Spleen (tissue), 11 donors: ENCODE measurements at regions not wholly inside any gene's neighbourhood (a gene's known extent, or its start where the extent isn't known, plus 50 kb on each side); places are given as distances from the start of the nearest gene placed in this dataset.
"Not testable (repeated sequence)": the region's sequence is repeated elsewhere in the genome, so short reads cannot be mapped to it uniquely, and the experiment has no call there.

Experiments
- DNase-seq: peaks from one replicate; pipeline ENCODE4 v3.0.0-alpha.2; 2020
- H3K27ac ChIP-seq, 8 donors: fragments of 200-600 bp; sonication (generic) in 7 of 8; 1 replicate in 4 of 8; 2 replicates in 4 of 8; pipeline versions ENCODE4 v1.5.0 to v1.8.0; 2016 to 2021; ENCODE audit warnings: inconsistent platforms in 4 of 8, mild to moderate bottlenecking in 4 of 8, moderate library complexity in 1 of 8
- H3K27me3 ChIP-seq, 7 donors: fragments of 200-600 bp; sonication (generic) in 6 of 7; replicated peaks in 1 of 7; 1 replicate in 4 of 7; 2 replicates in 3 of 7; pipeline versions ENCODE4 v1.5.0 to v1.8.0; 2016 to 2021; ENCODE audit warnings: inconsistent platforms in 3 of 7, mild to moderate bottlenecking in 1 of 7
- H3K36me3 ChIP-seq, 6 donors: fragments of 200-600 bp; sonication (generic) in 5 of 6; 1 replicate in 4 of 6; 2 replicates in 2 of 6; pipeline versions ENCODE4 v1.5.0 to v1.8.0; 2016 to 2021; ENCODE audit warnings: inconsistent platforms in 2 of 6
- H3K4me1 ChIP-seq, 6 donors: fragments of 200-600 bp; sonication (generic) in 5 of 6; 1 replicate in 3 of 6; 2 replicates in 3 of 6; pipeline versions ENCODE4 v1.5.0 to v1.8.0; 2016 to 2021; ENCODE audit warnings: inconsistent platforms in 3 of 6
- H3K4me3 ChIP-seq, 8 donors: fragments of 200-600 bp; sonication (generic) in 7 of 8; 1 replicate in 4 of 8; 2 replicates in 4 of 8; pipeline versions ENCODE4 v1.5.0 to v1.8.0; 2016 to 2021; ENCODE audit warnings: inconsistent platforms in 4 of 8, mild to moderate bottlenecking in 4 of 8, moderate library complexity in 2 of 8
- H3K9me3 ChIP-seq, 8 donors: fragments of 200-600 bp; sonication (generic) in 7 of 8; 1 replicate in 4 of 8; 2 replicates in 4 of 8; pipeline versions ENCODE4 v1.5.0 to v1.8.0; 2016 to 2021; ENCODE audit warnings: inconsistent platforms in 4 of 8
- POLR2AphosphoS5 ChIP-seq, 3 donors: sonication (generic); formaldehyde crosslinking; IDR thresholded peaks; one replicate each; pipeline ENCODE4 v1.5.1; 2017; ENCODE audit warnings: antibody characterized with exemption in 3 of 3
- WGBS, 5 donors: extraction: QIAGEN DNeasy Blood & Tissue Kit in 3 of 5; methylation state at CpG; one replicate each; pipeline versions ENCODE4 v1.1.5 to v1.1.7; 2013 to 2018; 5-methylcytosine and 5-hydroxymethylcytosine counted together
- intact Hi-C: fragments of 100-400 bp; cut with DNase I; formaldehyde crosslinking; loops from one replicate; pipeline ENCODE4 v1.15.0; 2023; ENCODE audit warnings: low total_unique reads
- small RNA-seq, 4 donors: library from RNA; depleted of rRNA; stranded (forward); fragments of <200 nt; gene quantifications; one replicate each; pipeline ENCODE3, GENCODE V24; 2016
- donor health status: healthy with polysubstance abuse.
- donor health status: DM: no; HTN: no; CAD: no; lungs with moderate emphysema.
- donor health status: DM: no; HTN: no; CAD: no.
- donor health status: Bipolar disorder and iron deficiency.
- donor health status: healthy.
- donor health status: DM: no; HTN: no; CAD: no.
- donor health status: DM: yes; HTN: yes; CAD: no.

- peak in 1 of 3 donors; percentile 16 for TF ChIP-seq POLR2AphosphoS5 (IDR thresholded peaks at IDR 0.05)
- H3K4me1 ChIP-seq, H3K9me3 ChIP-seq, H3K27me3 ChIP-seq, H3K36me3 ChIP-seq, DNase-seq, intact Hi-C loops, H3K27ac ChIP-seq: not testable (repeated sequence)
- H3K4me3 ChIP-seq = peak overlapping the region in 1 of 8 donors; percentile 51
- 0% methylated on average over 17 of the region's 53 CpGs; no CpG with 5 or more reads in 4 of the 5 donors for WGBS, 5 donors
Measured at GRCh38 chr1:120232834-120233660, 56.7 kb upstream of the SEC22B start.

GRCh38 chr1:120229835-120230234, 53.5 kb upstream of the SEC22B start:
- H3K4me3 ChIP-seq, H3K4me1 ChIP-seq, H3K9me3 ChIP-seq, H3K36me3 ChIP-seq, H3K27me3 ChIP-seq, DNase-seq, H3K27ac ChIP-seq, intact Hi-C loops: not testable (repeated sequence)
- no CpG with 5 or more reads among the region's 1 CpG for WGBS, 5 donors

Small RNA genes in the stretch of these regions (small RNA-seq; reads per million reads assigned to genes)
- gene RF00003 = 0.17 to 0.76 (median 0.40) reads per million in 4 donors
